Cardiac septum (tissue), 1 donor: ENCODE measurements at regions not wholly inside any gene's neighbourhood (a gene's known extent, or its start where the extent isn't known, plus 50 kb on each side); places are given as distances from the start of the nearest gene placed in this dataset.
"Not testable (repeated sequence)": the region's sequence is repeated elsewhere in the genome, so short reads cannot be mapped to it uniquely, and the experiment has no call there.

Experiments
- DNase-seq: peaks from one replicate; pipeline ENCODE4 v3.0.0-alpha.2; 2020; ENCODE audit warnings: low spot score
- intact Hi-C: fragments of 100-400 bp; cut with DNase I; formaldehyde crosslinking; loops from one replicate; pipeline ENCODE4 v1.14.0; 2022
- donor health status: DM: no; HTN: no; CAD: no.

DNA sequence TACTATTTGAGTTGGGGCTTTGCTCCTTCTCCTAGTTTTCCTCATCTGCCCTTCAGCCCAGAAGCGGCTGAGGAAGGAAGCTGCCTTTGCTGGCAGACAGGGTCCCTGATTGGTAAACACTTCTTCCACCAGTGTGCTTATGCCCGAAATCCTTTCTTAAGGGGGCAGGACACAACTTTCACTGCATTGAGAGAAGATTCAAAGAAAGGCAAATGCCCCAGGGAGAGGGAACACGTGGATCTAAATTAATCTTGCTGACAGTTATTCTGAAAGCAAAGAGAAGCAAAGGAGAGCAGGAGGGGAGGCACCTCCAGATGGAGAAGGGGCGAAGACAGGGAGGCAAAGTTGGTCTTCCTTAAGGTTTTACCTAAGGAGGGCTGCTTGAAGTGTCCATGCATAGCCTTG is 92.1 kb upstream of the EFEMP1 start:
- DNase-seq: no peak
- intact Hi-C loops: no loop called here

GRCh38 chr2:56017784-56018183 is 94.2 kb upstream of the EFEMP1 start:
- intact Hi-C loops: no loop called here
- DNase-seq: no peak

GRCh38 chr2:56018267-56018666 is 94.7 kb upstream of the EFEMP1 start:
- intact Hi-C loops: no loop called here

GRCh38 chr2:56021136-56021474 is 97.5 kb upstream of the EFEMP1 start:
- intact Hi-C loops: no loop called here
- no peak for DNase-seq

More at GRCh38 chr2:56018267-56018666, 94.7 kb upstream of the EFEMP1 start:
- no peak for DNase-seq

GRCh38 chr2:56021579-56021978 is 98.0 kb upstream of the EFEMP1 start:
- no peak for DNase-seq
- intact Hi-C loops: no loop called here

GRCh38 chr2:56025469-56026193 is 102.0 kb upstream of the EFEMP1 start:
- intact Hi-C loops: no loop called here
- DNase-seq: no peak

DNA sequence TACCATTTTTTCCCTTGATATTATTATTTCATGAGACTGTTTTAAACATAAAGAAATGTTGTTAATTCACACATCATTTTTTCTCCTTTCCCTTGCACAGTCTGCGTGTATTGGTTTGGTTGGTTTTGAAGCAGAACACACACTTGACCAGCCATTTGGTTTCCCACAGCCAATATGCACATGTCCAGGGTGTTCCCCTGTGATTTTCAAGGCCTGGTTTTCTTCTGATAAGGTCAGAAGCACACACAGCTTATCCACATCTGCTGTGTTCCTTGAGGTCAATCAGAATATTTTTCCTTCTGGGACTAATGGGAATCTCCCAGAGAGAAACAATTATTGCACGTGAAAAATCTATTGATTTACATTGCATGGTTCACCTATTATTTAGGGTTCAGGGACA is 103.2 kb upstream of the EFEMP1 start:
- intact Hi-C loops: no loop called here
- no peak for DNase-seq

DNA sequence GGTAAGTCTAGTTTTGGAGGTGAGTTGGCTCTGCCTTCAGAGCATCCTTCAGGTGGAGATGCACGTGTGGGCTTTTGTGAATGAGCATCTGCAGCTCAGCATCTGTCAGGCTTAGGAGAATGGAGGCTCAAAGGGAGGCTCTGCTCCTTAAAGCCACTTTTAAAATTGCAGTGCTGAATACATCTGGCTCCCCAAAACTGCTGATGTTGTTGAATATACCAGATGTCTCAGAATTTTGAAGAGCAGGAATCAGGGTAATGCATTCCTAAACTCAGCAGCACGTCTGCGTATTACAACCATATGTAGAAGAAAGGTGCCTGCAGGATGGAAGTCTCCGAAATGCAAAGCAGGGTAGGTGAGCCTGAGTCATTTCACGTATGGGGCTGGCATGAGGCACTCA is 106.5 kb upstream of the EFEMP1 start:
- intact Hi-C loops: no loop called here
- DNase-seq: no peak

- intact Hi-C loops: no loop called here
- no peak for DNase-seq
Measured at GRCh38 chr2:56030901-56031300, 107.3 kb upstream of the EFEMP1 start.

DNA sequence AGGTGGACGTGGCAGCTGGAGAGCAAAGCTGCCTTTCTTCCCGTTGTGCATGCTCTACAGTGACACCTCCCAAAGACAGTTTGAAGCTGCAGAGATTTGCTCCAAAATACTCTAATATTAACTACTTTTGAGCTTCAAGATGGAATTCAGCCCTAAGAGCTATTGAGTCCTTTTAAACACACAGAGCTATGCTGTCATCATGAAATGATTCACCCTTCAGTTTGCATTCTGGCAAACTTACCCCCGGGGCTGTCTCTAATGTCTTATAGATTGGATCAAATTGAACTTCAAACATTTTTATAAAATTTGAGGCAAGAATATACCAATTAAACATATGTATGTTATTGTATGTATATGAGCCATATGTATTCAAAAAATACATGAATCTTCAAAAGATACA is 110.7 kb upstream of the EFEMP1 start:
- intact Hi-C loops: no loop called here
- no peak for DNase-seq

GRCh38 chr2:56040189-56040588 is 116.6 kb upstream of the EFEMP1 start:
- intact Hi-C loops: no loop called here

GRCh38 chr2:56040834-56041233 is 117.3 kb upstream of the EFEMP1 start:
- DNase-seq: no peak
- intact Hi-C loops: no loop called here

More at GRCh38 chr2:56040189-56040588, 116.6 kb upstream of the EFEMP1 start:
- no peak for DNase-seq

- intact Hi-C loops: no loop called here
- no peak for DNase-seq
Measured at GRCh38 chr2:56047136-56047535, 123.6 kb upstream of the EFEMP1 start.

DNA sequence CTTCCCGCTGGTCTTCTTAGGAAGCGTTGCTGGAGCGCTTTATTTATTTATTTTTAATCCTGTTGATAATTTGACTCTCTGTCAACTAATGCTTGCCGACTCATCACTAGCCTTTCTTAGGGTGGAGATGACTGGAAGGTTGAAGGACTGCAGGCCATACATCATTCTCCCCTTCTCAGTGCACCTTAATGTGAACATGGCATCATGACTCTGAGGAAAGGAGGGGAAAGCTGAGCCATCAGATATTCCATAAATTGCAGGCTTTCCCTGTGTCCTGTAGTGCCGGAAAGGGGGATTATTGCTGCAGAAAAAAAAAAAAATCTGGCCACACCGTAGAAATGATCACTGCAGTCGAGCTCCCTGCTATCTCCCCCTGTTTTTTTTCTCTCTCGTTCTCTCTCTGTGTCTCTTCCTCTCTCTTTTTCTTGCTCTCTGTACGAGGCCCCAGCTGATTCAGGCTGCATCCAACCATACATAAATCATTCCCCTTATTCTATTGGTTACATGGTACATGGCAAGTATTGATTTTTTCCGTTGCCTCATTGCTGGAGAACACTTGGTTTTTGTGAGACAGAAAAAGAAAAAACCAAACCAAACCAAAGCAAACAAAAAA is 125.8 kb upstream of the EFEMP1 start:
- DNase-seq: no peak
- intact Hi-C loops: no loop called here

- intact Hi-C loops: no loop called here
- no peak for DNase-seq
Measured at GRCh38 chr2:56053679-56054078, 130.1 kb upstream of the EFEMP1 start.

DNA sequence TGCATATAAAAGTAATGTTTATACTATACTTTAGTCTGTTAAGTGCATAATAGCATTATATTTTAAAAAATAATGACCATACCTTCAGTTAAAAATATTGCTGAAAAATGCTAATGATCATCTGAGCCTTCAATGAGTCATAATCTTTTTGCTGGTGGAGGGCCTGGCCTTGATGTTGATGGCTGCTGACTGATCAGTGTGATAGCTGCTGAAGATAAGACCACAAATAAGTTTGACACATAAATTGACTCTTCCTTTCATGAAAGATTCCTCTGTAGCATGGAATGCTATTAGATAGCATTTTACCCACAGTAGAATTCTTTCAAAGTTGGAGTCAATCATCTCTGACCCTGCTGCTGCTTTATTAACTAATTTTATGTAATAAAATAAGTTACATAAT is 128.4 kb upstream of the CCDC85A start:
- DNase-seq: no peak
- intact Hi-C loops: no loop called here

DNA sequence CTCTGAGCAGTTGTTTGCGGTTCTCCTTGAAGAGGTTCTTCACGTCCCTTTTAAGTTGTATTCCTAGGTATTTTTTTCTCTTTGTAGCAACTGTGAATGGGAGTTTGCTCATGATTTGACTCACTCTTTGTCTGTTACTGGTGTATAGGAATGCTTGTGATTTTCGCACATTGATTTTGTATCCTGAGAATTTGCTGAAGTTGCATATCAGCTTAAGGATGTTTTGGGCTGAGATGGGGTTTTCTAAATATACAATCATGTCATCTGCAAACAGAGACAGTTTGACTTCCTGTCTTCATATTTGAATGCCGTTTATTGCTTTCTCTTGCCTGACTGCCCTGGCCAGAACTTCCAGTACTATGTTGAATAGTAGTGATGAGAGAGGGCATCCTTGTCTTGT is 122.5 kb upstream of the CCDC85A start:
- DNase-seq, intact Hi-C loops: not testable (repeated sequence)

GRCh38 chr2:56068746-56069145 is 115.0 kb upstream of the CCDC85A start:
- DNase-seq: no peak

GRCh38 chr2:56077359-56077915 is 106.4 kb upstream of the CCDC85A start:
- intact Hi-C loops: no loop called here
- DNase-seq: no peak

More at GRCh38 chr2:56068746-56069145, 115.0 kb upstream of the CCDC85A start:
- intact Hi-C loops: no loop called here

- intact Hi-C loops: no loop called here
Measured at GRCh38 chr2:56082665-56083064, 101.1 kb upstream of the CCDC85A start.

More at GRCh38 chr2:56082665-56083064, 101.1 kb upstream of the CCDC85A start:
- DNase-seq: no peak
